ENCODE measurements at regions not wholly inside any gene's neighbourhood (a gene's known extent, or its start where the extent isn't known, plus 50 kb on each side); places are given as distances from the start of the nearest gene placed in this dataset.

- TF ChIP-seq SMC3 (conservative IDR thresholded peaks at IDR 0.05; ENCODE audit: poor library complexity) (no peak), CTCF (IDR thresholded peaks at IDR 0.05; ENCODE audit: poor library complexity, severe bottlenecking) (no peak), POLR2AphosphoS5 (IDR thresholded peaks at IDR 0.05) (no peak), TAF1 (IDR thresholded peaks at IDR 0.05; ENCODE audit: low read depth) (no peak)
Observed at GRCh38 chr1:209402697-209403096, 180.8 kb upstream of the CAMK1G start.
